Endothelial cell of umbilical vein (primary cell): ENCODE measurements at regions not wholly inside any gene's neighbourhood (a gene's known extent, or its start where the extent isn't known, plus 50 kb on each side); places are given as distances from the start of the nearest gene placed in this dataset.

Experiments used
- BruUV-seq: library from RNA; stranded (reverse); fragments of 400-500 nt; replicated peaks from 2 replicates; lab custom pipeline; 2021; lab: Mats Ljungman, UMichigan
- CTCF ChIA-PET: fragments of 300-600, 350-600 bp; sonication (Branson Sonifier 250); formaldehyde crosslinking; loops from one replicate; lab custom pipeline; 2021; ENCODE audit warnings: antibody characterized with exemption, inconsistent platforms; lab: Charles Lee
- POLR2A ChIA-PET: fragments of 300-600, 350-600 bp; sonication (Branson Sonifier 250); formaldehyde crosslinking; loops from one replicate; lab custom pipeline; 2021; ENCODE audit warnings: antibody characterized with exemption, inconsistent platforms; lab: Charles Lee
- DNase-seq: peaks from one replicate; pipeline ENCODE4 v3.0.0-alpha.2; 2011; ENCODE audit warnings: low read depth, low spot score
- FAIRE-seq: peaks from 2 replicates; lab custom pipeline; 2011; peaks lifted over from hg19 to GRCh38; lab: Jason Lieb, UNC
- H2AFZ ChIP-seq: 2 replicates; pipeline ENCODE4 v1.6.0; 2012; ENCODE audit warnings: low read depth, low read length, control low read depth, inconsistent platforms
- H3K27ac ChIP-seq: 2 replicates; pipeline ENCODE4 v1.5.1; 2011; ENCODE audit warnings: low read depth, mild to moderate bottlenecking, control low read depth, low read length, moderate library complexity; ENCODE audit not compliant: insufficient read depth
- H3K27me3 ChIP-seq, 2 experiments: 2 replicates each; pipeline versions ENCODE4 v1.6.0 to v1.6.1; 2011; ENCODE audit warnings: low read length in 2 of 2, mixed read lengths in 1 of 2; ENCODE audit not compliant: control insufficient read depth in 2 of 2, insufficient read depth in 2 of 2
- H3K36me3 ChIP-seq, 2 experiments: 2 replicates in 1 of 2; 3 replicates in 1 of 2; pipeline ENCODE4 v1.5.1; 2011; ENCODE audit warnings: low read length in 2 of 2, mild to moderate bottlenecking in 1 of 2, moderate library complexity in 1 of 2; ENCODE audit not compliant: control insufficient read depth in 2 of 2, insufficient read depth in 2 of 2; ENCODE audit errors: extremely low read depth in 1 of 2
- H3K4me1 ChIP-seq: 3 replicates; pipeline ENCODE4 v1.5.1; 2011; ENCODE audit warnings: mild to moderate bottlenecking, low read length; ENCODE audit not compliant: control insufficient read depth, insufficient read depth; ENCODE audit errors: extremely low read depth
- H3K4me2 ChIP-seq: 2 replicates; pipeline ENCODE4 v1.6.1; 2011; ENCODE audit warnings: low read length, control low read depth, mixed read lengths; ENCODE audit not compliant: insufficient read depth
- H3K4me3 ChIP-seq, 3 experiments: fragments of 200-600 bp in 1 of 3; sonication (generic), shearing (Covaris generic) in 1 of 3; replicated peaks in 1 of 3; 2 replicates each; pipeline ENCODE4 v1.5.1; 2011 to 2016; ENCODE audit warnings: control low read depth in 3 of 3, low read length in 3 of 3, mild to moderate bottlenecking in 2 of 3, inconsistent platforms in 1 of 3, low read depth in 1 of 3, moderate library complexity in 1 of 3; ENCODE audit not compliant: insufficient read depth in 1 of 3
- H3K79me2 ChIP-seq: 2 replicates; pipeline ENCODE4 v1.6.0; 2012; ENCODE audit warnings: low read length, inconsistent platforms; ENCODE audit not compliant: control insufficient read depth, insufficient read depth
- H3K9ac ChIP-seq: replicated peaks from 2 replicates; pipeline ENCODE3; 2011; ENCODE audit warnings: low read length, control low read depth; ENCODE audit not compliant: insufficient read depth; ENCODE audit errors: extremely low read depth
- H3K9me1 ChIP-seq: replicated peaks from 3 replicates; pipeline ENCODE4 v1.6.0; 2011; ENCODE audit warnings: mild to moderate bottlenecking, low read length; ENCODE audit not compliant: control insufficient read depth, insufficient read depth; ENCODE audit errors: extremely low read depth
- H3K9me3 ChIP-seq: replicated peaks from 2 replicates; pipeline ENCODE4 v1.5.1; 2012; ENCODE audit warnings: low read length, inconsistent platforms; ENCODE audit not compliant: control insufficient read depth, insufficient read depth
- H4K20me1 ChIP-seq: replicated peaks from 2 replicates; pipeline ENCODE3; 2011; ENCODE audit warnings: mild to moderate bottlenecking, low read length; ENCODE audit not compliant: control insufficient read depth, insufficient read depth; ENCODE audit errors: extremely low read depth
- CTCF ChIP-seq, 2 donors: IDR thresholded peaks; 1 replicate in 1 of 2; 2 replicates in 1 of 2; pipeline ENCODE4 v1.5.1; 2011; ENCODE audit warnings: low read length in 2 of 2, mild to moderate bottlenecking in 2 of 2, moderate library complexity in 2 of 2, control low read depth in 1 of 2, inconsistent platforms in 1 of 2, low read depth in 1 of 2; ENCODE audit not compliant: insufficient read depth in 1 of 2; ENCODE audit errors: extremely low read depth in 1 of 2
- EZH2 ChIP-seq: IDR thresholded peaks from 2 replicates; pipeline ENCODE4 v1.6.1; 2012; ENCODE audit warnings: borderline replicate concordance, low read depth, mild to moderate bottlenecking, moderate library complexity, low read length, inconsistent platforms; ENCODE audit not compliant: severe bottlenecking
- FOS ChIP-seq: IDR thresholded peaks from 2 replicates; pipeline ENCODE4 v1.6.1; 2011; ENCODE audit warnings: mild to moderate bottlenecking, low read length, moderate library complexity, borderline replicate concordance; ENCODE audit not compliant: insufficient read depth
- GATA2 ChIP-seq: IDR thresholded peaks from 2 replicates; pipeline ENCODE4 v1.7.0; 2011; ENCODE audit warnings: low read depth, mild to moderate bottlenecking, moderate library complexity, mixed read lengths, low read length; ENCODE audit not compliant: insufficient read length, insufficient read depth
- JUN ChIP-seq: IDR thresholded peaks from 2 replicates; pipeline ENCODE4 v1.6.1; 2011; ENCODE audit warnings: borderline replicate concordance, low read depth; ENCODE audit not compliant: insufficient read length, insufficient read depth
- MAX ChIP-seq: IDR thresholded peaks from 2 replicates; pipeline ENCODE4 v1.6.1; 2011; ENCODE audit not compliant: insufficient read depth, insufficient read length
- MYC ChIP-seq: IDR thresholded peaks from one replicate; pipeline ENCODE4 v1.6.1; 2011; ENCODE audit warnings: mild to moderate bottlenecking, low read depth, low read length
- POLR2A ChIP-seq: IDR thresholded peaks from 2 replicates; pipeline ENCODE4 v1.6.1; 2012; ENCODE audit warnings: low read depth, mild to moderate bottlenecking, control low read depth, low read length
- POLR2AphosphoS5 ChIP-seq: IDR thresholded peaks from 2 replicates; pipeline ENCODE4 v1.6.1; 2012; ENCODE audit warnings: low read depth, mild to moderate bottlenecking, control low read depth, low read length, moderate library complexity; ENCODE audit not compliant: insufficient read depth
- dilution Hi-C: fragments of 300-500 bp; cut with MboI; formaldehyde crosslinking; loops from one replicate; pipeline ENCODE4 v1.15.0; 2019; ENCODE audit warnings: low sequenced_read_pairs; ENCODE audit not compliant: extremely low pct_ligation_motif_present
- intact Hi-C: fragments of 100-400 bp; cut with micrococcal nuclease; formaldehyde crosslinking; loops from one replicate; pipeline ENCODE4 v1.10.0; 2022

- Histone ChIP-seq H3K27ac (no peak overlapping the region), H3K9me3 (no peaks in the 10 kb centered on the region), H3K36me3 (no peaks in the 10 kb centered on the region), H4K20me1 (no peaks in the 10 kb centered on the region), H3K4me2 (no peak overlapping the region), H3K4me1 (no peaks in the 10 kb centered on the region), H3K9me1 (no peaks in the 10 kb centered on the region), H3K79me2 (no peaks in the 10 kb centered on the region), H3K9ac (no peak overlapping the region), H3K4me3 (no peak overlapping the region), H3K27me3 (no peaks in the 10 kb centered on the region), H2AFZ (no peak overlapping the region)
- DNase-seq (no peak), FAIRE-seq (no peak)
- CTCF ChIA-PET, result interaction anchor here (1.8 kb wide), 1 partner anchor 174 kb away, joined by 7 read pairs; no protein-coding TSS in a partner anchor
- intact Hi-C loops (no loop called here), dilution Hi-C loops (no loop called here)
- no TSS peak for BruUV-seq
- TF ChIP-seq FOS (no peak), EZH2 (no peak), POLR2AphosphoS5 (no peak), GATA2 (no peak), MAX (no peak), POLR2A (no peak), MYC (no peak), JUN (no peak), CTCF (IDR thresholded peaks at IDR 0.05; ENCODE audit: extremely low read depth in 1 of 2, insufficient read depth in 1 of 2, low read depth in 1 of 2, low read length in 2 of 2) (no peak)
- POLR2A ChIA-PET, result no interaction called here
Measured at GRCh38 chr3:159631226-159631625, 357.4 kb upstream of the IL12A start.
